ENCODE measurements at regions not wholly inside any gene's neighbourhood (a gene's known extent, or its start where the extent isn't known, plus 50 kb on each side); places are given as distances from the start of the nearest gene placed in this dataset.

- ATAC-seq (no peak), DNase-seq (ENCODE audit: low spot score) (no peak), FAIRE-seq (no peak)
- Histone ChIP-seq H3K9me3 (ENCODE audit: low read length) (peaks cover 57% of the 10 kb centered on the region), H3K27me3 (ENCODE audit: control insufficient read depth in 1 of 2, insufficient read depth in 2 of 2, low read length in 2 of 2) (no peaks in the 10 kb centered on the region), H3K4me2 (ENCODE audit: low read depth, low read length) (no peak overlapping the region), H3K4me3 (replicated peaks in 1 of 3; ENCODE audit: insufficient read depth in 1 of 3, low read depth in 2 of 3, low read length in 3 of 3) (no peak overlapping the region), H3K79me2 (ENCODE audit: insufficient read depth, low read length) (no peaks in the 10 kb centered on the region), H3K36me3 (replicated peaks in 1 of 2; ENCODE audit: control insufficient read depth in 1 of 2, insufficient read depth in 2 of 2, low read length in 2 of 2) (no peaks in the 10 kb centered on the region; a peak in 1 of 5 replicates), H4K20me1 (ENCODE audit: insufficient read depth, low read length) (no peaks in the 10 kb centered on the region), H3K4me1 (ENCODE audit: insufficient read depth, low read length) (no peaks in the 10 kb centered on the region), H3K9ac (ENCODE audit: insufficient read depth, low read depth, low read length) (no peak overlapping the region), H3K27ac (ENCODE audit: extremely low read length, insufficient read depth, low read length) (no peak overlapping the region), H2AFZ (ENCODE audit: low read length) (no peak overlapping the region)
- in situ Hi-C loops (cut with HindIII; ENCODE audit: extremely low pct_ligation_motif_present, low pct_unique_long_range_greater_than_20kb): no loop called here
- ChIA-PET POLR2A (no interaction called here), CTCF (ENCODE audit: low intra/inter-chr PET ratio, low total read pairs) (no interaction called here)
- BruUV-seq (replicated peaks): no TSS peak
- 15% methylated on average over 2 of the region's 2 CpGs for WGBS (ENCODE audit: low lambda C conversion rate)
- TF ChIP-seq NFE2L2 (IDR thresholded peaks at IDR 0.05; ENCODE audit: low read length) (peak; percentile 56), ZNF230 (CRISPR knock-in tag; IDR thresholded peaks at IDR 0.05) (no peak)
- intact Hi-C loops (cut with micrococcal nuclease; ENCODE audit: unreplicated experiment): no loop called here
These were observed 704.3 kb downstream of the TFAP2A start for GRCh38 chr6:9710574-9710973.

GRCh38 chr6:9708600-9708999 is 706.3 kb downstream of the TFAP2A start:
- WGBS (ENCODE audit: low lambda C conversion rate): 3% methylated on average over 2 of the region's 2 CpGs
- no peak for FAIRE-seq
- CTCF ChIA-PET (ENCODE audit: low intra/inter-chr PET ratio, low total read pairs): no interaction called here
- TF ChIP-seq, protein P1, sequence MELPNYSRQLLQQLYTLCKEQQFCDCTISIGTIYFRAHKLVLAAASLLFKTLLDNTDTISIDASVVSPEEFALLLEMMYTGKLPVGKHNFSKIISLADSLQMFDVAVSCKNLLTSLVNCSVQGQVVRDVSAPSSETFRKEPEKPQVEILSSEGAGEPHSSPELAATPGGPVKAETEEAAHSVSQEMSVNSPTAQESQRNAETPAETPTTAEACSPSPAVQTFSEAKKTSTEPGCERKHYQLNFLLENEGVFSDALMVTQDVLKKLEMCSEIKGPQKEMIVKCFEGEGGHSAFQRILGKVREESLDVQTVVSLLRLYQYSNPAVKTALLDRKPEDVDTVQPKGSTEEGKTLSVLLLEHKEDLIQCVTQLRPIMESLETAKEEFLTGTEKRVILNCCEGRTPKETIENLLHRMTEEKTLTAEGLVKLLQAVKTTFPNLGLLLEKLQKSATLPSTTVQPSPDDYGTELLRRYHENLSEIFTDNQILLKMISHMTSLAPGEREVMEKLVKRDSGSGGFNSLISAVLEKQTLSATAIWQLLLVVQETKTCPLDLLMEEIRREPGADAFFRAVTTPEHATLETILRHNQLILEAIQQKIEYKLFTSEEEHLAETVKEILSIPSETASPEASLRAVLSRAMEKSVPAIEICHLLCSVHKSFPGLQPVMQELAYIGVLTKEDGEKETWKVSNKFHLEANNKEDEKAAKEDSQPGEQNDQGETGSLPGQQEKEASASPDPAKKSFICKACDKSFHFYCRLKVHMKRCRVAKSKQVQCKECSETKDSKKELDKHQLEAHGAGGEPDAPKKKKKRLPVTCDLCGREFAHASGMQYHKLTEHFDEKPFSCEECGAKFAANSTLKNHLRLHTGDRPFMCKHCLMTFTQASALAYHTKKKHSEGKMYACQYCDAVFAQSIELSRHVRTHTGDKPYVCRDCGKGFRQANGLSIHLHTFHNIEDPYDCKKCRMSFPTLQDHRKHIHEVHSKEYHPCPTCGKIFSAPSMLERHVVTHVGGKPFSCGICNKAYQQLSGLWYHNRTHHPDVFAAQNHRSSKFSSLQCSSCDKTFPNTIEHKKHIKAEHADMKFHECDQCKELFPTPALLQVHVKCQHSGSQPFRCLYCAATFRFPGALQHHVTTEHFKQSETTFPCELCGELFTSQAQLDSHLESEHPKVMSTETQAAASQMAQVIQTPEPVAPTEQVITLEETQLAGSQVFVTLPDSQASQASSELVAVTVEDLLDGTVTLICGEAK (IDR thresholded peaks at IDR 0.05): no peak
- TF ChIP-seq, protein P1 (CRISPR knock-in tag; IDR thresholded peaks at IDR 0.05): no peak
- TF ChIP-seq NFYC (CRISPR knock-in tag; IDR thresholded peaks at IDR 0.05) (no peak), ZNF367 (CRISPR knock-in tag; IDR thresholded peaks at IDR 0.05; ENCODE audit: borderline replicate concordance) (no peak), ZNF264 (CRISPR knock-in tag; IDR thresholded peaks at IDR 0.05) (no peak), ZFP36 (IDR thresholded peaks at IDR 0.05; ENCODE audit: borderline replicate concordance, low read depth, low read length, partially characterized antibody) (no peak), ZNF773 (CRISPR knock-in tag; IDR thresholded peaks at IDR 0.05; ENCODE audit: borderline replicate concordance) (no peak)

More at GRCh38 chr6:9708600-9708999, 706.3 kb downstream of the TFAP2A start:
- Histone ChIP-seq H3K27ac (ENCODE audit: extremely low read length, insufficient read depth, low read length) (no peak overlapping the region), H3K9me3 (ENCODE audit: low read length) (peaks cover 61% of the 10 kb centered on the region), H3K4me3 (replicated peaks in 1 of 3; ENCODE audit: insufficient read depth in 1 of 3, low read depth in 2 of 3, low read length in 3 of 3) (no peak overlapping the region), H3K27me3 (ENCODE audit: control insufficient read depth in 1 of 2, insufficient read depth in 2 of 2, low read length in 2 of 2) (no peaks in the 10 kb centered on the region), H3K36me3 (replicated peaks in 1 of 2; ENCODE audit: control insufficient read depth in 1 of 2, insufficient read depth in 2 of 2, low read length in 2 of 2) (no peaks in the 10 kb centered on the region), H4K20me1 (ENCODE audit: insufficient read depth, low read length) (no peaks in the 10 kb centered on the region), H3K4me1 (ENCODE audit: insufficient read depth, low read length) (no peaks in the 10 kb centered on the region), H2AFZ (ENCODE audit: low read length) (no peak overlapping the region), H3K4me2 (ENCODE audit: low read depth, low read length) (no peak overlapping the region), H3K79me2 (ENCODE audit: insufficient read depth, low read length) (no peaks in the 10 kb centered on the region), H3K9ac (ENCODE audit: insufficient read depth, low read depth, low read length) (no peak overlapping the region)
- intact Hi-C loops (cut with micrococcal nuclease; ENCODE audit: unreplicated experiment) (no loop called here), in situ Hi-C loops (cut with HindIII; ENCODE audit: extremely low pct_ligation_motif_present, low pct_unique_long_range_greater_than_20kb) (no loop called here)
- ATAC-seq (no peak), DNase-seq (ENCODE audit: low spot score) (no peak)
- BruUV-seq (replicated peaks): no TSS peak
- POLR2A ChIA-PET: no interaction called here

Data from HepG2 (cell line).